Activated effector memory CD4-positive, alpha-beta T cell treated with anti-CD3 and anti-CD28 coated beads, Interleukin-2, amount 50 U/mL, for 16 hours (primary cell): ENCODE measurements at regions not wholly inside any gene's neighbourhood (a gene's known extent, or its start where the extent isn't known, plus 50 kb on each side); places are given as distances from the start of the nearest gene placed in this dataset.

Experiments used
- DNase-seq: peaks from one replicate; pipeline ENCODE4 v3.0.0-alpha.2; 2020

DNA sequence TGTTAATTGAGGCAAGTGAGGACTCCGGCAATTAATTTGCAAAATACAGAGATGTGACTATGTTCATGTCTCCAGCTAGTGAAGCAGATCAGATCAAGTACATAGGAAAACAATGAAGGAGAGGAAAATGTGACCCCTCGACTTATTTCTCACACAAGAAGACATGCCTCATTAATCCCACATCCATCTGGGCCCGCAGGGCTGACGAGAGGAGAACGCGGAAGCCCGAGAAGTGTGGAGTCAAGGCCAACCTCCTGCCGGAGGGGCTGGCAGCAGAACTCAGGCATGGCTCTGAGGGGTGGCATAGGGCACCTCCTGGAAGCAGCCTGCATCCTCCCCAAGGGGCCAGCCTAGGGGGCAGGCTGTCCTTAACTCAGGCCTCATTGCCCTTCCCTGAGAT lies 54.4 kb downstream of the ZNF503 start:
- DNase-seq, result no peak

DNA sequence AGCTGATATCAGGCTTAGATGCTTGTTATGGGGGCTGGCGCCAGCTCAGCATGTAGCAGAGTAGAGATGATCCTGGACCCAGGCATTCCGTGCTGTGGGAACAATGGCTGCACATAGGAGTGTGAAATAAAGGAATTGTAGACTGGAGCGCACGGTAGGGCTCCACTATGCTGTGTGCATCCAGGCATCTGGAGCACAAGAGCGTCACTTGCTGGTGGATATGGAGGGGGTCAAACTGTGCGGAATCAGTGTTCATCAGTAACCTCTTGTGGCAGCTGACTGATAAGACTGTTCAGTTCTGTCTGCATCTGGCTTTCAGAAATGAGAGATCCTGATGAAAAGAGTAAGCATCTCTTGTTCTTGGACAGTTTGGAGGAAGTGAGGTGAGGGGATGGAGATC lies 55.8 kb downstream of the ZNF503 start:
- DNase-seq, result no peak

GRCh38 chr10:75344170-75344569 lies 57.4 kb downstream of the ZNF503 start:
- no peak for DNase-seq

- no peak for DNase-seq
Observed at GRCh38 chr10:75342397-75342796, 59.2 kb downstream of the ZNF503 start.

GRCh38 chr10:75335983-75336382 lies 65.6 kb downstream of the ZNF503 start:
- DNase-seq, result no peak

GRCh38 chr10:75335191-75335590 lies 66.4 kb downstream of the ZNF503 start:
- no peak for DNase-seq

DNA sequence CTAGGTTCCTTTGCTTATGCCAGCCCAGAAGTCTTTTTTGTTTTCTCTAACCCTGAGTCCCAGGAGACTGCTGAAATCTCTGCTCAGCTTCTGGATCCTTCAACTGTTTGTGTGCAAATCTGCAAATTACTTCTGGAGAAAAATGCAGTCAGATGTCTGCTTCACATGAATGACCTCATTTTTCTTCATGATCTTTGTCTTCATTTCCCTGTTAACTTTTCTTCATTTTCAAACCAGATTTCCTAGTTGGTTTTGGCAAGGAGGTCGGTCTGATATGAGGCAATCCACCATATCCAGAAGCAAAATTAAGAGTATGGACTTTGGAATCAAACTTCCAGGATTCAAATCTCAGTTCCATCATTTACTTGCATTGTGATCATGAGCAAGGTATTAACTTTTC lies 66.8 kb downstream of the ZNF503 start:
- no peak for DNase-seq

DNA sequence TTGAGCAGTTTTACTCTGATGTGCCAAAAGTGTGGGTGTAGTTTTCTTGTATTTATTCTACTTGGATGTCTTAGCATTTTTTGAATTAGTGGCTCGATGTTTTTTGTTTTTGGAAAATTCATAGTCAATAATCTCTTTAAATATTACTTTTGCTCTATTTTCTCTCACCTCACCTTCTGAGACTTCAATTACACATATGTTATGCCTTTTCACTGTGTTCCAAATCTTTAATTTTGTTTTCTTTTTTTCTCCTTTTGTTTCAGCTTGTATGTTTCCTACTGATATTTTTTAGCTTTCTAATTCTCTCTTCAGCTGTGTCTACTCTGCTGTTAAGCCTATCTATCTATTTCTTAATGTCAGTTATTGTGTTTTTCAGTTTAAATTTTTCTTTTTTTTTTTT lies 69.5 kb downstream of the ZNF503 start:
- DNase-seq, result no peak

GRCh38 chr10:75331081-75331480 lies 70.5 kb downstream of the ZNF503 start:
- no peak for DNase-seq

- no peak for DNase-seq
Observed at GRCh38 chr10:75329190-75329745, 72.3 kb downstream of the ZNF503 start.

GRCh38 chr10:75326306-75326705 lies 75.3 kb downstream of the ZNF503 start:
- no peak for DNase-seq

DNA sequence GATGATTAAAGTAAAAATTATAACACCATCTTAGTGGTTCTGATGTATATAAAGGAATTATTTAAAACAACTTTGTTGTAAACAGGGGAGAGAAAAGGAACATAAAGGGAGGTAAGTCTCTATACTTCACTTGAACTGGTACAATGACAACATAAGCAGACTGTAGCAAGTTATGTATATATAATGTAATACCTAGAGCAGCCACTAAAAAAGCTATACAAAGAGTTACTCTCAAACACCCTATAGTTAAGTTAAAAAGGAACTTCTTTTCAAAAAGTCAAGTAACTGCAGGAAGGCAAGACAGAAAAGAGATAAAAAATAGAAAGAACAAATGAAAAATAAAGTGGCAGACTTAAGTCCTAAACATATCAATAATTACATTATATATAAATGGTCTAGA lies 82.3 kb downstream of the ZNF503 start:
- no peak for DNase-seq

GRCh38 chr10:75314570-75314969 lies 78.8 kb upstream of the COMTD1 start:
- DNase-seq, result no peak

DNA sequence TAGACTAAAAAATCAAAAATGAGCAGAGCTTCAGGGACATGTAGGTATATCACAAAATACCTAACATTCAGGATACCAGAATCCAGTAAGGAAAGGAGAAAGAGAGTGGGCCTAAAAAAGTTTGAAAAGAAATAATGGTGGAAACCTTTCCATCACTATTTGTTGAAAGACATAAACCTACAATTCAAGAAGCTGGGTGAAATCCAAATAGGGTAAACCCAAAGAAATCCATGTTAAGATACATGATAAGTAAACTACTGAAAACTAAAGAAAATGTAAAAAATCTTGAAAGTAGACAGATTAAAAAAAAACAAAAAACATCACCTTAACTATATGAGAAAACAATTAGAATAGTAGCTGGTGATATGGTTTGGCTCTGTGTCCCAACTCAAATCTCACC lies 76.7 kb upstream of the COMTD1 start:
- DNase-seq, result no peak

GRCh38 chr10:75305675-75306074 lies 69.9 kb upstream of the COMTD1 start:
- DNase-seq, result no peak

- DNase-seq, result no peak
Observed at GRCh38 chr10:75304741-75305390, 69.1 kb upstream of the COMTD1 start.

GRCh38 chr10:75304313-75304712 lies 68.6 kb upstream of the COMTD1 start:
- DNase-seq, result no peak

DNA sequence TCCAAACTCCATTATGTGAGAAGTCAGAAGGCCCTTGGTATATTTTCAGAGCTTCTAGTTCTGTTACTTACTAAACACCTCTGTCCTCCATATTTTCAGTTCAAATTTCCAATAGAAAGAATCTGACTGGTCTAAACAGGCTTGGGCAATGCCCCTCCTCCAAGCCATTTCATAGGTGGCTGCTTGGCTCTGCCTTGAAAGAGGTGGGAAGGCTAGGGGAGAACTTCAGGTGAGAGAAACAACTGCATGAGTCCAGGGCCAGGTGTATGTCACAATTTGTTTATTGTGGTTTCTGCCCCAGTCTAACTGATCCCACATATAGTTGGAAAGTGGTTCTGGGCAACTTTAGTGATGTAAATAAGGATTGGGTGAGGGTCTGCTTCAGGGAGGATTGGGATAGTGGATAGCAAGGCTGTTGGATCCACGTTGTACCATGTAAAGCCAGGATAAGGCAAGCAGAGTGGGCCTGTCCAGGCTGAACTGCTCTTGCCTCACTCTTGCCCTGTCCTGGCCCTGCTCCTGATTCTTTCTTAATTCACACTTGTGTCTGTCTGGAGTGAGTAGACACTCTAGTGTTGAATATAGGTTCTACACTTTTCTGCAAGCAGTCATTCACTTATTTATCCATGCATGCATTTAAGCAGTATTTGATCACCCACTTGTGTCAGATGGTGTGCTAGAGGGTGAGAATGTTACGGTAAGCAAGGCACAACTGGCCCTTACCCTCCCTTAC lies 67.5 kb upstream of the COMTD1 start:
- no peak for DNase-seq

DNA sequence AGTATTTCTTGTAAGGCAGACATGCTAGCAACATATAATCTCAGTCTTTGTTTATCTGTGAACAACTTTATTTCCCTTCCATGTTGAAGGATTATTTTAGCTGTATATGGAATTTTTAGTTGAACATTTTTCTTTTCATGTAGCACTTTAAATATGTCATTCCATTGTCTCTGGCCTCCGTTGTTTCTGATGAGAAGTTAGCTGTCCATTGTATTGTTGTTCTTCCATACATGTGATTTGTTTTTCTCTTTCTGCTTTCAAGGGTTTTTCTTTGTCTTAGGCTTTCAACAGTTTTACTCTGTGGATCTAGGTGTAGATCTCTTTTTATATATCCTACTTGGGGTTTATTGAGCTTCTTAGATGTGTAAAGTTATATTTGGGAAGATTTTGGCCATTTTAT lies 66.3 kb upstream of the COMTD1 start:
- no peak for DNase-seq

DNA sequence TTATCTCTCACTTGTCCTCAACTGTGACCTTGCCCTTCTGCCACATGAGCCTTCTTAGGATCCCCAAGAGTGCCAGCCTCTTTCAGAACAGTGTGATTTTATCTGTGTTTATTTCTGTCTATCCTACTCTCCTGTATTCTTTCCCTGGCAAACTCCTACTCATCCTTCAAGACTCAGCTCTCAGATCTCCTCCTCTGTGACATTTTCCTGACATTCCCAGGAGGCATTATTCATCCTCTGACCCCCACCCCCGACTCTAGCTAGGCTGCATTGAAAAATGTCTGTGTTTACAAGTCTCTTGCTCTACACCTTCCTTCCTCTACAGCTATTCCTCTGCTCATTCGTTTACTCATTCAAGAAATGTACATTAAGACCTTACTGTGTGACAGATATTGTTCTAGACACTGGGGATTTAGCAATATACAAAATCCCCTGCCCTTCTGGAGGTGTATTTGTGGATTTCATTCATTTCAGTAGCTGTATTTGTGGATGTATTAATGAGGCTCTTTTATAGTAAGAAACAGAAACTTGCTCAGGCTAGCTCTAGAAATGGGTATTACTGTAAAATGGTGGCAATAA lies 61.4 kb upstream of the COMTD1 start:
- no peak for DNase-seq

DNA sequence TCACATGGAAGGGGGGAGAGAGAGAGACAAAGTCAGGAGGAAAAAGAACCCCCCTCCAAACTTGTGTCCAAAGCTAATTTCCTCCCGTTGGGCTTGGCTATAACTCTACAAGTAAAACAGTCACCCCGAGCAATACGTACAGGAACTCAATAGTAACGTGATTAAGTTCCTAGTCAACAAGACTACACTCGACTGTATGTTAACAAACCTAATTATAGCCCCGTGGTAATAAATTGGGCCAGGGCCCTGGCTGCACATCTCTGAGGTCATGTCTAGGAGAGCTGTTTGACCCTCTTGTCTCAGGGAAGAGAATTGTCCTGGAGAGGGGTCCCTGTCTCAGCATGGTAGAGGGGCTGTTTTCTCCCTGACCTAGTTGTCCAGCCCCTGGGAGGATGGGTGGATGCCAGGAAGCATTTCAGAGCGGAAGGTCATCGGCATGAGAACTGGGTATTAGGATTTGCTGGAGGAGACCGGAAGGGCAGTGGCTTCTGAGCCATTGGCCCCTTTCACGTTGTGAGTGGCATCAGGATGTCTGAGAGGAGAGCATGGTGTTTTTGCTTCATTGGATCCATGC lies 60.2 kb upstream of the COMTD1 start:
- no peak for DNase-seq

GRCh38 chr10:75294866-75295701 lies 59.3 kb upstream of the COMTD1 start:
- DNase-seq, result peak; percentile 84

GRCh38 chr10:75294518-75294865 lies 58.7 kb upstream of the COMTD1 start:
- DNase-seq, result no peak
